Activated CD8-positive, alpha-beta memory T cell treated with anti-CD3 and anti-CD28 coated beads, Interleukin-2, amount 10 ng/mL, durations not matched to agents 7 days and 5 days (primary cell): ENCODE measurements at regions not wholly inside any gene's neighbourhood (a gene's known extent, or its start where the extent isn't known, plus 50 kb on each side); places are given as distances from the start of the nearest gene placed in this dataset.

Source experiments
- ATAC-seq: fragments of 150-1000 bp; cut with Tn5 transposase; one replicate; pipeline ENCODE4 v1.10.0; 2021; ENCODE audit warnings: moderate library complexity
- CTCF ChIA-PET: fragments of 350-600 bp; sonication (Branson Sonifier 250); formaldehyde crosslinking; loops from one replicate; lab custom pipeline; 2021; ENCODE audit warnings: antibody characterized with exemption; lab: Charles Lee
- DNase-seq: peaks from one replicate; pipeline ENCODE4 v3.0.0-alpha.2; 2020
- H3K27ac Mint-ChIP-seq: one replicate; pipeline ENCODE4 v1.8.0; 2021; ENCODE audit warnings: mild to moderate bottlenecking, mixed read lengths
- H3K27me3 Mint-ChIP-seq: one replicate; pipeline ENCODE4 v1.8.0; 2021; ENCODE audit warnings: mixed read lengths
- H3K36me3 Mint-ChIP-seq: one replicate; pipeline ENCODE4 v1.8.0; 2021; ENCODE audit warnings: mild to moderate bottlenecking, mixed read lengths
- H3K4me1 Mint-ChIP-seq: one replicate; pipeline ENCODE4 v1.8.0; 2021; ENCODE audit warnings: mixed read lengths
- H3K4me3 Mint-ChIP-seq: one replicate; pipeline ENCODE4 v1.8.0; 2021; ENCODE audit warnings: mild to moderate bottlenecking, moderate library complexity, mixed read lengths
- H3K9me3 Mint-ChIP-seq: one replicate; pipeline ENCODE4 v1.8.0; 2022; ENCODE audit warnings: low read depth, mixed read lengths

- no peaks in the 10 kb centered on the region for H3K36me3 Mint-ChIP-seq
- H3K27ac Mint-ChIP-seq = no peak overlapping the region
- no peak for ATAC-seq
- H3K4me3 Mint-ChIP-seq = no peak overlapping the region
- no peak for DNase-seq
- peaks cover 21% of the 10 kb centered on the region for H3K4me1 Mint-ChIP-seq
- H3K9me3 Mint-ChIP-seq = no peaks in the 10 kb centered on the region
- H3K27me3 Mint-ChIP-seq = peaks cover 33% of the 10 kb centered on the region
- CTCF ChIA-PET = no interaction called here
Measured at GRCh38 chr10:62453274-62453673, 79.1 kb downstream of the ZNF365 start.

- Mint-ChIP-seq H3K27ac (no peak overlapping the region), H3K4me3 (no peak overlapping the region), H3K9me3 (no peaks in the 10 kb centered on the region), H3K36me3 (no peaks in the 10 kb centered on the region), H3K27me3 (peaks cover 29% of the 10 kb centered on the region), H3K4me1 (peaks cover 21% of the 10 kb centered on the region)
- CTCF ChIA-PET = interaction anchor here (1.6 kb wide), 1 partner anchor 17 kb away, joined by 6 read pairs; no protein-coding TSS in a partner anchor
- ATAC-seq (no peak), DNase-seq (no peak)
Measured at GRCh38 chr10:62454687-62455397, 80.7 kb downstream of the ZNF365 start.

DNA sequence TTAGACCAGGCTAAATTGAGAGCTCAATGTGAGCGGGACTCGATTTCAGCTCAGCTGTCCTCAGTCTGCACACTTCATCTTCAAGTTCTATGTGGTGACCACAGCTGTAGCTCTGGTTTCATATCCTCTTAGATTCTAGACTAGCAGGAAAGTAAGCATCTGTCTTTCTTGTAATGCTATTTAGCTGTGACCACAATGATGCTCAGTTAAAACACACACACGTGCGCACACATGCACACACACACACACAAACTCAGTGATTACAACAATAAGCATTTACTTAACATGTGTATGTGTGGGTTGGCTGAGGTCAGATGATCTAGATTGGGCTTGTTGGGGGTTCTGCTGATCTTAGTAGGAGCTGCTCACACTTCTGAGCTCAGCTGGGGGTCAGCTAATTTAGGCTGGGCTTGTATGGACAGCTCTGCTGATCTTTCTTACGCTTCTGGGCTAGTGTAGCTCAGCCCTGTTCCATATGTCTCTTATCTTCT lies 82.5 kb downstream of the ZNF365 start:
- Mint-ChIP-seq H3K4me1 (peaks cover 21% of the 10 kb centered on the region), H3K36me3 (no peaks in the 10 kb centered on the region), H3K4me3 (no peak overlapping the region), H3K9me3 (no peaks in the 10 kb centered on the region), H3K27me3 (peaks cover 26% of the 10 kb centered on the region), H3K27ac (no peak overlapping the region)
- CTCF ChIA-PET = interaction anchor here (1.4 kb wide), 1 partner anchor 19 kb away, joined by 8 read pairs; no protein-coding TSS in a partner anchor
- ATAC-seq (peak; percentile 67), DNase-seq (peak; percentile 45)

DNA sequence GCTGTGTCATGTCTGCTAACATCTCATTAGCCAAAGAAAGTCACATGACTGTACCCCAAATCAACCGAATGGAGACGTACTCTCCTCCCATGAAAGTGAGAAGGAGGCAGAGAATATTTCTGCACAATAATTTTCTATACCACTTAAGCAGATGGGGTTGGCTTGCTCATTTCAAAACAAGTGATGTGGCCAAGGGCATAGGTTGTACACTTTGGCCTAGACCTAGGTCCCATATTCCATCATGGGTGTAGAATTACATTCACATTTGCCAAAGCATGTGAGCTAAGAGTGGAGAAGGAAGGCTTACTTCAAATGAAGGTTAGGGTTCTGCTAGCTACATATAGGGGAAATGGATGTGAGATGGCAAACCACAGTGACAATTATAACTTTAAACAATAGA lies 83.0 kb downstream of the ZNF365 start:
- H3K9me3 Mint-ChIP-seq = no peaks in the 10 kb centered on the region
- DNase-seq (no peak), ATAC-seq (peak; percentile 33)
- H3K27me3 Mint-ChIP-seq = peaks cover 22% of the 10 kb centered on the region
- no peak overlapping the region for H3K4me3 Mint-ChIP-seq
- no peak overlapping the region for H3K27ac Mint-ChIP-seq
- CTCF ChIA-PET = interaction anchor here (1.4 kb wide), 1 partner anchor 20 kb away, joined by 8 read pairs; no protein-coding TSS in a partner anchor
- H3K36me3 Mint-ChIP-seq = no peaks in the 10 kb centered on the region
- H3K4me1 Mint-ChIP-seq = peaks cover 21% of the 10 kb centered on the region

GRCh38 chr10:62457598-62457997 lies 83.4 kb downstream of the ZNF365 start:
- H3K27ac Mint-ChIP-seq = no peak overlapping the region
- ATAC-seq (no peak), DNase-seq (no peak)
- H3K4me3 Mint-ChIP-seq = no peak overlapping the region
- H3K9me3 Mint-ChIP-seq = no peaks in the 10 kb centered on the region
- H3K27me3 Mint-ChIP-seq = peaks cover 19% of the 10 kb centered on the region
- CTCF ChIA-PET = interaction anchor here (1.4 kb wide), 1 partner anchor 20 kb away, joined by 8 read pairs; no protein-coding TSS in a partner anchor
- no peaks in the 10 kb centered on the region for H3K36me3 Mint-ChIP-seq
- peaks cover 21% of the 10 kb centered on the region for H3K4me1 Mint-ChIP-seq

- no peak overlapping the region for H3K4me3 Mint-ChIP-seq
- peaks cover 15% of the 10 kb centered on the region for H3K27me3 Mint-ChIP-seq
- ATAC-seq (no peak), DNase-seq (no peak)
- no peaks in the 10 kb centered on the region for H3K36me3 Mint-ChIP-seq
- H3K27ac Mint-ChIP-seq = no peak overlapping the region
- H3K9me3 Mint-ChIP-seq = peaks cover under 1% of the 10 kb centered on the region
- CTCF ChIA-PET = no interaction called here
- H3K4me1 Mint-ChIP-seq = peaks cover 24% of the 10 kb centered on the region
Measured at GRCh38 chr10:62459072-62459471, 84.9 kb downstream of the ZNF365 start.

DNA sequence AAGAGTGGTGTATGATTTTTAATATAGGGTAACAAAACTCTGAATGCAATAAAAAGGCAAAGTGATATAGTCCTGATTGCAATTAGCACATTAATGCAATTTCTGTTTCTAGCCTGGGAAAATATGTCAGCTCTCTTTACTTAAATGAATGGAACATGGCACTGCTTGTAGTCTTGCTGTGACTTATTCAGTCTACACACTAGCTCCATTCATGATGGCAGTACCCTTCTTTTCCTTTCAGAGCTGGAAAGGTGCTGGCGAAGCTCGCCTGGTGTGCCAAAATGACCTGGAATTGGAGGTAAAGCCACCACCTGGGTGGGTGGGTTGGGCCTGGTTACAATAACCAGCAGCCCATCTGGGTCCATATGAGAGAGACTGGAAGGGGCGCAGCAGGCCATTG lies 85.3 kb downstream of the ZNF365 start:
- DNase-seq = no peak
- Mint-ChIP-seq H3K36me3 (peaks cover 1% of the 10 kb centered on the region), H3K4me3 (no peak overlapping the region), H3K9me3 (peaks cover 2% of the 10 kb centered on the region), H3K4me1 (peaks cover 24% of the 10 kb centered on the region), H3K27ac (no peak overlapping the region), H3K27me3 (peaks cover 14% of the 10 kb centered on the region)
- CTCF ChIA-PET = no interaction called here
- ATAC-seq = no peak

GRCh38 chr10:62460393-62460792 lies 86.2 kb downstream of the ZNF365 start:
- DNase-seq (no peak), ATAC-seq (no peak)
- peaks cover 24% of the 10 kb centered on the region for H3K4me1 Mint-ChIP-seq
- H3K27me3 Mint-ChIP-seq = peaks cover 8% of the 10 kb centered on the region
- CTCF ChIA-PET = no interaction called here
- H3K9me3 Mint-ChIP-seq = peaks cover 2% of the 10 kb centered on the region
- H3K36me3 Mint-ChIP-seq = peaks cover 3% of the 10 kb centered on the region
- H3K27ac Mint-ChIP-seq = no peak overlapping the region
- H3K4me3 Mint-ChIP-seq = no peak overlapping the region

- Mint-ChIP-seq H3K4me1 (peaks cover 24% of the 10 kb centered on the region), H3K36me3 (peaks cover 3% of the 10 kb centered on the region), H3K4me3 (no peak overlapping the region), H3K9me3 (peaks cover 2% of the 10 kb centered on the region), H3K27ac (no peak overlapping the region), H3K27me3 (peaks cover 8% of the 10 kb centered on the region)
- DNase-seq (no peak), ATAC-seq (no peak)
- CTCF ChIA-PET = no interaction called here
Measured at GRCh38 chr10:62461120-62461519, 87.0 kb downstream of the ZNF365 start.

- DNase-seq (no peak), ATAC-seq (no peak)
- H3K9me3 Mint-ChIP-seq = peaks cover 4% of the 10 kb centered on the region
- peaks cover 3% of the 10 kb centered on the region for H3K36me3 Mint-ChIP-seq
- H3K4me3 Mint-ChIP-seq = no peak overlapping the region
- H3K27ac Mint-ChIP-seq = no peak overlapping the region
- H3K27me3 Mint-ChIP-seq = peaks cover 4% of the 10 kb centered on the region
- CTCF ChIA-PET = interaction anchor here (1.4 kb wide), 1 partner anchor 96 kb away, joined by 3 read pairs; no protein-coding TSS in a partner anchor
- H3K4me1 Mint-ChIP-seq = peaks cover 10% of the 10 kb centered on the region
Measured at GRCh38 chr10:62462461-62462860, 88.3 kb downstream of the ZNF365 start.

DNA sequence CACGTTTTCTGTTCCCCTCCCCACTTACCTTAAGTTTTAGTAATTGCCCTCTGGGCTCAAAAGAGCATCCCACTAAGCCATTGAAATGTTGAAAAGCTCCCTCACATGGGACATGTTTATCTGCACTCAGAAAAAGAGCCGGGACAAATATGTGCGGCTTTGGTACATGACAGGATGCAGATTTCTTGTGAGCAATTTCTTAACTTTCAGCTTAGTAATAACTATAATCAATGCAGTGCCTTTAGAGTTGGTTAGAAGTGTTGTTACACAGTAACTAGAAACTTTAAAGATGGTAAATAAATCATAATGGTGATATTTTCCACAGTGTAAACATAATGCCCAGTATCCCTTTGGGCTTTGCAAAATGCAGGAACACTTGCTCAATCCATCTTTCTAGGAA lies 89.2 kb downstream of the ZNF365 start:
- CTCF ChIA-PET = interaction anchor here (1.4 kb wide), 2 partner anchors 25 to 95 kb away, joined by 3 read pairs; no protein-coding TSS in a partner anchor
- Mint-ChIP-seq H3K36me3 (peaks cover 3% of the 10 kb centered on the region), H3K4me1 (peaks cover 3% of the 10 kb centered on the region), H3K27me3 (peaks cover 4% of the 10 kb centered on the region), H3K9me3 (peaks cover 5% of the 10 kb centered on the region), H3K27ac (no peak overlapping the region), H3K4me3 (no peak overlapping the region)
- ATAC-seq (no peak), DNase-seq (no peak)

GRCh38 chr10:62464308-62464707 lies 90.1 kb downstream of the ZNF365 start:
- Mint-ChIP-seq H3K9me3 (peaks cover 5% of the 10 kb centered on the region), H3K27me3 (no peaks in the 10 kb centered on the region), H3K27ac (no peak overlapping the region), H3K4me1 (peaks cover 3% of the 10 kb centered on the region), H3K4me3 (no peak overlapping the region), H3K36me3 (peaks cover 3% of the 10 kb centered on the region)
- DNase-seq = no peak
- CTCF ChIA-PET = interaction anchor here (1.4 kb wide), 1 partner anchor 26 kb away, joined by 3 read pairs; no protein-coding TSS in a partner anchor
- ATAC-seq = no peak

GRCh38 chr10:62466590-62466989 lies 92.4 kb downstream of the ZNF365 start:
- DNase-seq = no peak
- H3K27ac Mint-ChIP-seq = no peak overlapping the region
- no peaks in the 10 kb centered on the region for H3K27me3 Mint-ChIP-seq
- CTCF ChIA-PET = no interaction called here
- peaks cover 5% of the 10 kb centered on the region for H3K9me3 Mint-ChIP-seq
- H3K4me3 Mint-ChIP-seq = no peak overlapping the region
- H3K4me1 Mint-ChIP-seq = peaks cover 3% of the 10 kb centered on the region
- no peak for ATAC-seq
- peaks cover 3% of the 10 kb centered on the region for H3K36me3 Mint-ChIP-seq

DNA sequence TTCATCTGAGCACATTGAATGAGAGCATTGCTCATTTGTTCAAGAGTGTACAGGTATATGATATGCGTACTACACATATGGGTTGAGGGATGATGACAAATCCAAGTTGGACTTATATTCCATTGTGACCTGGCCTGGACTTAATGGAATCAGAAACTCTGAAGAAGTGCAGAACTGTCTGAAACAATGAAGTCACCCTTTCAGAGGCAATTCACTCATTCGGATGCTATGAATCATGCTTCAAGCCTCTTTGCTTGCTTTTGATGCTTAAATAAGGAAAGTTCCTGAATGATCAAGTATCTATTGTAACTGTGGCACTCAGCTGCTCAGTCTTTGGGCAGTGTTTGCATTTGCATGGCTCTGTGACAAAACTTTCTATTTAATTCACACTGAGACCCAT lies 93.4 kb downstream of the ZNF365 start:
- Mint-ChIP-seq H3K36me3 (peaks cover 3% of the 10 kb centered on the region), H3K9me3 (peaks cover 5% of the 10 kb centered on the region), H3K27ac (no peak overlapping the region), H3K4me3 (no peak overlapping the region), H3K4me1 (peaks cover 3% of the 10 kb centered on the region), H3K27me3 (no peaks in the 10 kb centered on the region)
- no peak for DNase-seq
- no peak for ATAC-seq
- CTCF ChIA-PET = no interaction called here
